ENCODE measurements at regions not wholly inside any gene's neighbourhood (a gene's known extent, or its start where the extent isn't known, plus 50 kb on each side); places are given as distances from the start of the nearest gene placed in this dataset.

- DNase-seq = no peak
- H3K36me3 ChIP-seq (ENCODE audit: control insufficient read depth in 4 of 4, insufficient read depth in 4 of 4, low read length in 3 of 4) = no peaks in the 10 kb centered on the region
- WGBS (ENCODE audit: insufficient coverage) = 100% methylated on average over 2 of the region's 2 CpGs
- no peaks in the 10 kb centered on the region for H3K9me3 ChIP-seq (ENCODE audit: control extremely low read depth in 1 of 5, control insufficient read depth in 4 of 5, insufficient read depth in 2 of 5, low read depth in 1 of 5, low read length in 4 of 5)
- CTCF ChIA-PET = interaction anchor here (1.2 kb wide), 1 partner anchor 67 kb away, joined by 3 read pairs; no protein-coding TSS in a partner anchor
- H3K27me3 ChIP-seq (replicated peaks in 2 of 5; ENCODE audit: control insufficient read depth in 4 of 5, insufficient read depth in 5 of 5, low read length in 4 of 5) = peaks cover 0 to 13% (median 5%) of the 10 kb centered on the region in 5 experiments
- no peaks in the 10 kb centered on the region for H3K4me1 ChIP-seq (ENCODE audit: control extremely low read depth in 1 of 4, control insufficient read depth in 4 of 4, insufficient read depth in 4 of 4, low read length in 3 of 4)
- H3K27ac ChIP-seq (ENCODE audit: insufficient read depth in 1 of 2, low read depth in 1 of 2, low read length in 2 of 2, poor library complexity in 1 of 2, severe bottlenecking in 2 of 2) = no peak overlapping the region
- H3K4me3 ChIP-seq (ENCODE audit: control insufficient read depth in 1 of 7, extremely low read depth in 1 of 7, insufficient read depth in 4 of 7, low read depth in 2 of 7, low read length in 6 of 7) = no peak overlapping the region
- POLR2A ChIA-PET = no interaction called here
Measured at GRCh38 chr4:151573474-151573873, 164.5 kb downstream of the FHIP1A start.

- H3K4me3 ChIP-seq (ENCODE audit: control insufficient read depth in 1 of 7, extremely low read depth in 1 of 7, insufficient read depth in 4 of 7, low read depth in 2 of 7, low read length in 6 of 7) = no peak overlapping the region
- H3K27me3 ChIP-seq (replicated peaks in 2 of 5; ENCODE audit: control insufficient read depth in 4 of 5, insufficient read depth in 5 of 5, low read length in 4 of 5) = peaks cover 0 to 13% (median 2%) of the 10 kb centered on the region in 5 experiments
- H3K9me3 ChIP-seq (ENCODE audit: control extremely low read depth in 1 of 5, control insufficient read depth in 4 of 5, insufficient read depth in 2 of 5, low read depth in 1 of 5, low read length in 4 of 5) = no peaks in the 10 kb centered on the region
- 100% methylated on average over 1 of the region's 1 CpG for WGBS (ENCODE audit: insufficient coverage)
- ChIA-PET POLR2A (no interaction called here), CTCF (no interaction called here)
- no peaks in the 10 kb centered on the region for H3K4me1 ChIP-seq (ENCODE audit: control extremely low read depth in 1 of 4, control insufficient read depth in 4 of 4, insufficient read depth in 4 of 4, low read length in 3 of 4)
- H3K27ac ChIP-seq (ENCODE audit: insufficient read depth in 1 of 2, low read depth in 1 of 2, low read length in 2 of 2, poor library complexity in 1 of 2, severe bottlenecking in 2 of 2) = no peak overlapping the region
- no peaks in the 10 kb centered on the region for H3K36me3 ChIP-seq (ENCODE audit: control insufficient read depth in 4 of 4, insufficient read depth in 4 of 4, low read length in 3 of 4)
- no peak for DNase-seq
Measured at GRCh38 chr4:151573945-151574344, 165.0 kb downstream of the FHIP1A start.

GRCh38 chr4:151574968-151575367, 166.0 kb downstream of the FHIP1A start:
- Histone ChIP-seq H3K27ac (ENCODE audit: insufficient read depth in 1 of 2, low read depth in 1 of 2, low read length in 2 of 2, poor library complexity in 1 of 2, severe bottlenecking in 2 of 2) (no peak overlapping the region), H3K27me3 (replicated peaks in 2 of 5; ENCODE audit: control insufficient read depth in 4 of 5, insufficient read depth in 5 of 5, low read length in 4 of 5) (peaks cover 0 to 8% (median 2%) of the 10 kb centered on the region in 5 experiments), H3K9me3 (ENCODE audit: control extremely low read depth in 1 of 5, control insufficient read depth in 4 of 5, insufficient read depth in 2 of 5, low read depth in 1 of 5, low read length in 4 of 5) (no peaks in the 10 kb centered on the region), H3K4me1 (ENCODE audit: control extremely low read depth in 1 of 4, control insufficient read depth in 4 of 4, insufficient read depth in 4 of 4, low read length in 3 of 4) (no peaks in the 10 kb centered on the region), H3K36me3 (ENCODE audit: control insufficient read depth in 4 of 4, insufficient read depth in 4 of 4, low read length in 3 of 4) (no peaks in the 10 kb centered on the region), H3K4me3 (ENCODE audit: control insufficient read depth in 1 of 7, extremely low read depth in 1 of 7, insufficient read depth in 4 of 7, low read depth in 2 of 7, low read length in 6 of 7) (no peak overlapping the region)
- ChIA-PET POLR2A (no interaction called here), CTCF (no interaction called here)
- no peak for DNase-seq

- Histone ChIP-seq H3K9me3 (ENCODE audit: control extremely low read depth in 1 of 5, control insufficient read depth in 4 of 5, insufficient read depth in 2 of 5, low read depth in 1 of 5, low read length in 4 of 5) (no peaks in the 10 kb centered on the region), H3K36me3 (ENCODE audit: control insufficient read depth in 4 of 4, insufficient read depth in 4 of 4, low read length in 3 of 4) (no peaks in the 10 kb centered on the region), H3K27ac (ENCODE audit: insufficient read depth in 1 of 2, low read depth in 1 of 2, low read length in 2 of 2, poor library complexity in 1 of 2, severe bottlenecking in 2 of 2) (no peak overlapping the region), H3K4me1 (ENCODE audit: control extremely low read depth in 1 of 4, control insufficient read depth in 4 of 4, insufficient read depth in 4 of 4, low read length in 3 of 4) (no peaks in the 10 kb centered on the region), H3K27me3 (replicated peaks in 2 of 5; ENCODE audit: control insufficient read depth in 4 of 5, insufficient read depth in 5 of 5, low read length in 4 of 5) (peaks cover 0 to 8% (median 2%) of the 10 kb centered on the region in 5 experiments), H3K4me3 (ENCODE audit: control insufficient read depth in 1 of 7, extremely low read depth in 1 of 7, insufficient read depth in 4 of 7, low read depth in 2 of 7, low read length in 6 of 7) (no peak overlapping the region)
- no peak for DNase-seq
- ChIA-PET CTCF (no interaction called here), POLR2A (no interaction called here)
- 100% methylated on average over 2 of the region's 3 CpGs for WGBS (ENCODE audit: insufficient coverage)
Measured at GRCh38 chr4:151575646-151576045, 166.7 kb downstream of the FHIP1A start.

- no peak overlapping the region for H3K4me3 ChIP-seq (ENCODE audit: control insufficient read depth in 1 of 7, extremely low read depth in 1 of 7, insufficient read depth in 4 of 7, low read depth in 2 of 7, low read length in 6 of 7)
- ChIA-PET POLR2A (no interaction called here), CTCF (no interaction called here)
- no CpG with 5 or more reads among the region's 1 CpG for WGBS (ENCODE audit: insufficient coverage)
- DNase-seq = no peak
- H3K27me3 ChIP-seq (replicated peaks in 2 of 5; ENCODE audit: control insufficient read depth in 4 of 5, insufficient read depth in 5 of 5, low read length in 4 of 5) = peaks cover 0 to 8% (median 2%) of the 10 kb centered on the region in 5 experiments
- H3K4me1 ChIP-seq (ENCODE audit: control extremely low read depth in 1 of 4, control insufficient read depth in 4 of 4, insufficient read depth in 4 of 4, low read length in 3 of 4) = no peaks in the 10 kb centered on the region
- H3K27ac ChIP-seq (ENCODE audit: insufficient read depth in 1 of 2, low read depth in 1 of 2, low read length in 2 of 2, poor library complexity in 1 of 2, severe bottlenecking in 2 of 2) = no peak overlapping the region
- no peaks in the 10 kb centered on the region for H3K36me3 ChIP-seq (ENCODE audit: control insufficient read depth in 4 of 4, insufficient read depth in 4 of 4, low read length in 3 of 4)
- H3K9me3 ChIP-seq (ENCODE audit: control extremely low read depth in 1 of 5, control insufficient read depth in 4 of 5, insufficient read depth in 2 of 5, low read depth in 1 of 5, low read length in 4 of 5) = no peaks in the 10 kb centered on the region
Measured at GRCh38 chr4:151576627-151577026, 167.7 kb downstream of the FHIP1A start.

- Histone ChIP-seq H3K4me3 (ENCODE audit: control insufficient read depth in 1 of 7, extremely low read depth in 1 of 7, insufficient read depth in 4 of 7, low read depth in 2 of 7, low read length in 6 of 7) (no peak overlapping the region), H3K4me1 (ENCODE audit: control extremely low read depth in 1 of 4, control insufficient read depth in 4 of 4, insufficient read depth in 4 of 4, low read length in 3 of 4) (no peaks in the 10 kb centered on the region), H3K27ac (ENCODE audit: insufficient read depth in 1 of 2, low read depth in 1 of 2, low read length in 2 of 2, poor library complexity in 1 of 2, severe bottlenecking in 2 of 2) (no peak overlapping the region), H3K9me3 (ENCODE audit: control extremely low read depth in 1 of 5, control insufficient read depth in 4 of 5, insufficient read depth in 2 of 5, low read depth in 1 of 5, low read length in 4 of 5) (no peaks in the 10 kb centered on the region), H3K27me3 (replicated peaks in 2 of 5; ENCODE audit: control insufficient read depth in 4 of 5, insufficient read depth in 5 of 5, low read length in 4 of 5) (peaks cover 0 to 12% (median 6%) of the 10 kb centered on the region in 5 experiments), H3K36me3 (ENCODE audit: control insufficient read depth in 4 of 4, insufficient read depth in 4 of 4, low read length in 3 of 4) (no peaks in the 10 kb centered on the region)
- ChIA-PET CTCF (interaction anchor here (0.7 kb wide), 2 partner anchors 30 to 407 kb away, joined by 3 read pairs; no protein-coding TSS in a partner anchor), POLR2A (no interaction called here)
- DNase-seq = no peak
- 100% methylated on average over 1 of the region's 2 CpGs for WGBS (ENCODE audit: insufficient coverage)
Measured at GRCh38 chr4:151581570-151581969, 172.6 kb downstream of the FHIP1A start.

- no peak overlapping the region for H3K27ac ChIP-seq (ENCODE audit: insufficient read depth in 1 of 2, low read depth in 1 of 2, low read length in 2 of 2, poor library complexity in 1 of 2, severe bottlenecking in 2 of 2)
- no peak for DNase-seq
- peaks cover 0 to 12% (median 6%) of the 10 kb centered on the region in 5 experiments for H3K27me3 ChIP-seq (replicated peaks in 2 of 5; ENCODE audit: control insufficient read depth in 4 of 5, insufficient read depth in 5 of 5, low read length in 4 of 5)
- H3K36me3 ChIP-seq (ENCODE audit: control insufficient read depth in 4 of 4, insufficient read depth in 4 of 4, low read length in 3 of 4) = no peaks in the 10 kb centered on the region
- H3K4me3 ChIP-seq (ENCODE audit: control insufficient read depth in 1 of 7, extremely low read depth in 1 of 7, insufficient read depth in 4 of 7, low read depth in 2 of 7, low read length in 6 of 7) = no peak overlapping the region
- CTCF ChIA-PET = interaction anchor here (0.7 kb wide), 1 partner anchor 30 kb away, joined by 3 read pairs; no protein-coding TSS in a partner anchor
- WGBS (ENCODE audit: insufficient coverage) = 95% methylated on average over 2 of the region's 4 CpGs
- H3K9me3 ChIP-seq (ENCODE audit: control extremely low read depth in 1 of 5, control insufficient read depth in 4 of 5, insufficient read depth in 2 of 5, low read depth in 1 of 5, low read length in 4 of 5) = no peaks in the 10 kb centered on the region
- H3K4me1 ChIP-seq (ENCODE audit: control extremely low read depth in 1 of 4, control insufficient read depth in 4 of 4, insufficient read depth in 4 of 4, low read length in 3 of 4) = no peaks in the 10 kb centered on the region
- POLR2A ChIA-PET = no interaction called here
Measured at GRCh38 chr4:151582098-151582497, 173.1 kb downstream of the FHIP1A start.
